IPS-18c (cell line): ENCODE measurements at regions not wholly inside any gene's neighbourhood (a gene's known extent, or its start where the extent isn't known, plus 50 kb on each side); places are given as distances from the start of the nearest gene placed in this dataset.

Experiments used
- H3K4me3 ChIP-seq: 2 replicates; pipeline ENCODE4 v1.7.0; 2013; ENCODE audit warnings: low read depth, mild to moderate bottlenecking, low read length, moderate library complexity; ENCODE audit not compliant: insufficient read depth
- H3K9me3 ChIP-seq: one replicate; pipeline ENCODE4 v1.6.1; 2013; ENCODE audit warnings: mild to moderate bottlenecking, low read length, moderate library complexity; ENCODE audit not compliant: control insufficient read depth, insufficient read depth

DNA sequence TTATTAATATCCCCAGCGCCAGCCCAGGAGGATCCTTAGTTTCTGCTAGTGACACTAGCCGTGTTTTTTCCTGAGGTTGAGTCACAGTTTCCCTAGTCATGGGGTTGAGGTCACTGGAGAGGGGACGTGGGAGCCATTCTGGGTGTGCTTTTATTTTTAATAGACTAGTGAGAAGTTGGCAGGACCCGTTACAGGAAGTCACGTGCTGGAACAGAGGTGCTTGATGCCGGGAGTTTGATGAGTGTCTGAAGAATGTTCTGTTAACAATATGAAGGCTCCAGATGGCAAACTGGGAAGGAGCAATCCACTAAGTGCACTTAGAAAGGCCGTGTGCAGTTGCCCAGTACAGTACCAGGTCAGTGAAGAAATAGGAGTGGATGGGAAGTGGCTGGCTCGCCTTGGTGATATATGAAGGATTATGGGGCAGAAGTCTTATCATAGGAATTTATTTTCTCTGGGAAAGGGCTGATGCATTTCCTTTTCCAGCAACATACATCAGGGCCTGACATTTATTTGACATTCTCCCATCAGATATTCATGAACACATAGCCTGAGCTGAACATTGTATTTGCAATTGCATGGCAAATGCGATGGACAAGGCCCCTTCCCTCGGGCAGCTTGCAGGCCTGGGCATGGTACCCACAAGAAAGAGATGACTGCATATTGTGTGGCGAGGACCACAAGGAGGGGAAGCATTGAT, 291.8 kb downstream of the FBXW7 start:
- H3K9me3 ChIP-seq, result no peaks in the 10 kb centered on the region
- no peak overlapping the region for H3K4me3 ChIP-seq

DNA sequence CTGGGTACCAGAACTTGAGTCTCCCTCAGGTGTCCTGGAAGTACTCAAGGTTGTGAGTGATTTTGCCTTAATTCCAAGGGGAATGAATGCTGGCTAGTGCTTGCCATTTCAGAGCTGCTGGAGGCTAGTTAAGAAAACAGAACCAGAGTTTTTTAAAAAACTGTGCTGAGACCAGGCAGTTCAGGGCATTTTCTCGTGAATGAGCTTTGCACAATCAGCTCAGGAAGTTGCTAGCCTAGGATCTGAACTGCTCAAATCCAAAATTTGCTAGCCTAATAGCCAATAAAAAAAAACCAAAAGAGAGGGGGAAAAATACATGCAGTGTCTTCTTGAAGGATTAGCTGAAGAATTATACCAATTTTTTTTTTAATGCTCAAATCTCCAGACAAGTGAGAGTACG, 292.7 kb downstream of the FBXW7 start:
- Histone ChIP-seq H3K4me3 (no peak overlapping the region), H3K9me3 (no peaks in the 10 kb centered on the region)

DNA sequence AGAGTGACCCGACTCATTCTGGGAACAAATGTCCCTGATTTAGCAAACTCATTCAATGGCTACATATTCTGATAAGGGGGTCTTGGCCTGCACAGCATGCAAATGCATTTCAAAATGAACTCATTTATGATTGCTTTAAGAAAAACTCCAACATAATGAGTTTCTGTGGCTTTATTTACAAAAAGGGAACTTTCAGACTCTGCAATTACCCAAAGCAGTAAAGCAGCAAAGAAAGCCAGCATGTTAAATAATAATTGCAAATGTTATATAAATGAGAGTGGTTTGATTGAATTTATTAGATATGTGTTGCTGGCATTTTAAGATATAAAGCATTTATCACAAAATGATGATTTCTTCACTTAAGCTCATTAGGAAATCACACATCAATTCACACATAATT, 295.7 kb downstream of the FBXW7 start:
- Histone ChIP-seq H3K4me3 (no peak overlapping the region), H3K9me3 (no peaks in the 10 kb centered on the region)

DNA sequence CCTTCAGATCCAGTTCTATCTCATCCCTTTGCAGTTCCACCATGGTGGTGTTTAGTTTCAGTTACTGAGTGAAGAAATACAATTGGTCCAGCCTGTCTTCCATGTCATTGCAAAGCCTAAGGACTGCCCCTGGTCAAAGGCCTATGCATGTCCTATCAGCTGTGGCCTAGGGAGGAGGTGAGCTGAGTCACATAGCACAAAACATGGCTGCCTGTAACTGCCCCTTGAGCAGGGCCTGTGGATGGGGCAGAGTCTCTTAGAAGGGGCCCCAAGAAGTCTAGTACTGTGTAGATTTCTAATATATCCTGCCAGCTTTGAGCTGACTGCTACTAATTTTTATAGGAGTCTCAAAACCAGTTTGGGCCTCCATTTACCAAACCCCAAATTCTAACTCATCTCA, 296.7 kb downstream of the FBXW7 start:
- no peak overlapping the region for H3K4me3 ChIP-seq
- no peaks in the 10 kb centered on the region for H3K9me3 ChIP-seq

DNA sequence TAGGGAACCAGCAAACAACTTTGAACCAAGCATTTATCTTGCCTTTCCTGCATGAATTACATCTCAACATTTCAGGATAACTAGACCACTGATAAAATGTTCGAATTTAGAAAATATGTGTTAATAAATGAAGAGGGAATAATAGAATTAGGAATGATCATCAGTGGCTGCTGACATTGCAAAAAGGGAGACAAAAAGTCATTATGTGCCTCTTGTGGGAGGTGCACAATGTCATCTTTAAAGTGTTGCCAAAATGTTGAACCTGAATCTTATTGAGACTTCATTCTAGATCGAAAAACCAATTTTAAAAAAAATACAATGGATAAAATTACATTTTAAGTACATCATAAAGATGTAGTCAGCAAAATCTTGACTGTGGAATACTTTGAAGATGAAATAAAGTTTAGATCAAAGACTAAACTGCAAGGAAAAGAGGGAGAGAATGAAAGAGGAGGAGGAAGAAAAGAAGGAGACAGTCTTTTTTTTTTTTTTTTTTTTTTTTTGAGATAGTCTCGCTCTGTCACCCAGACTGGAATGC, 299.3 kb downstream of the FBXW7 start:
- H3K9me3 ChIP-seq, result no peaks in the 10 kb centered on the region
- no peak overlapping the region for H3K4me3 ChIP-seq

DNA sequence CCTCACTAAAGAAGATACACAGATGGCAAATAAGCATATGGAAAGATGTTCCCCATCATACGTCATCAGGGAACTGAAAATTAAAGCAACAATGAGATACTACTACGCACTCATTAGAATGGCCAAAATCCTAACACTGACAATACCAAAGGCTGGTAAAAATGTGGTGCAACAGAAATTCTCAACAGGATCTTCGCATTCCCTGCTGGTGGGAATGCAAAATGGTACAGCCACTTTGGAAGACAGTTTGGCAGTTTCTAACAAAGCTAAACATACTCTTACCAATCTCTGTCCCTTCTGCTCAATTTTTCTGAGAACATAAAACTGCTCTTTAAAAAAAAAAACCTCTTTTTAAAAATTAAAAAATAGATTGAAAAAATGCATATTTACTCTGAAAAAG, 300.2 kb downstream of the FBXW7 start:
- no peak overlapping the region for H3K4me3 ChIP-seq
- no peaks in the 10 kb centered on the region for H3K9me3 ChIP-seq

DNA sequence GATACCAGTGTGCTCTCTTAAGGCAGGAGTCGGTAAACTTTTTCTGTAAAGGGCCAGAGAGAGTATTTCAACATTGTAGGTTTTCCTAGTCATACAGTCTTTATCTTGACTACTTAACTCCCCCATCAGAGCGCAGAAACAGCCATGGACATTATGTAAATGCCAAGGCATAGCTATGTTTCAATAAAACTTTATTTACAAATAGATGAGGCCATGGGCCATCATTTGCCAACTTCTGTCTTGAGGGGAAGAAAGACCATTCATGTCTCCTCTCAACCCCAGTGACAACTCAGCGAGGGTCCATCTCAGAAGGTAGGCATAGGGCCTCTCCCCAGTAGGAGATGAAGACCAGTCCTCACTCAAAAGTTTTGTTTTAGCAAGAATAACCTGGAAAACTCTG, 301.3 kb downstream of the FBXW7 start:
- Histone ChIP-seq H3K4me3 (no peak overlapping the region), H3K9me3 (peaks cover 5% of the 10 kb centered on the region)

DNA sequence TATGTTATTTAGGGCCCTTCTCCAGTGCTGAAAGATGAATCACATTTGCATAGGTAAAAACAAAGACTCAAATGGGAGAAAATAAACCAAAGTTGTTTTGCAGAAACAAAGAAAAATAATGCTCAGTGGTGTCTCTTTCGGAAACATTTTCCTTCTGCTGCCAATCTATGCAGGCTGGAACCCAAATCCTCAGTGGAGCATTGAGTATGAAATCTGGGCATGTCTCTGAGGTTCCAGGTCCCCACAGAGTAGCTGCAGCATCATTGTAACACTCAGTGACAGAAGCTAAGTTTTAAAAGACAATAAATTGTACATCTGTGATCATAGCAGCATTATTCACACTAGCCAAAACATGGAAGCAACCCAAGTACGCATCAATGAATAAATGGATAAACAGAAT, 303.6 kb downstream of the FBXW7 start:
- H3K9me3 ChIP-seq, result peaks cover 5% of the 10 kb centered on the region
- H3K4me3 ChIP-seq, result no peak overlapping the region

DNA sequence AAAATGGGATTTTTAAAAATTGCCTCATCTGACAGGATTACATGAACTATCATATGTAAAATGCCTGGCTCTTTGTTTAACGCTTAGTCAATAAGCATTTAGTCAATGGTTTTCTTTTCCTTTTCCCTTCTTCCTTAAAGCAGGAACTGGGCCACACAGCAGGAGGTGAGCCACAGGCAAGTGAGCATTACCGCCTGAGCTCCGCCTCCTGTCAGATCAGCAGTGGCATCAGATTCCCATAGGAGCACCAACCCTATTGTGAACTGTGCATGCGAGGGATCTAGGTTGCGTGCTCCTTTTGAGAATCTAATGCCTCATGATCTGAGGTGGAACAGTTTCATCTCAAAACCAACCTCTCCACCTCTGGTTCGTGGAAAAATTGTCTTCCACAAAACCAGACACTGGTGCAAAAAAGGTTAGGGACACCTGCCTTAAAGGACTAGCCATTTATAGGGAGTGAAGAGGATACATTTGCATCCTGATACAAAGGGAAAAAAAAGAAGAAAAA, 306.1 kb downstream of the FBXW7 start:
- H3K4me3 ChIP-seq, result no peak overlapping the region

DNA sequence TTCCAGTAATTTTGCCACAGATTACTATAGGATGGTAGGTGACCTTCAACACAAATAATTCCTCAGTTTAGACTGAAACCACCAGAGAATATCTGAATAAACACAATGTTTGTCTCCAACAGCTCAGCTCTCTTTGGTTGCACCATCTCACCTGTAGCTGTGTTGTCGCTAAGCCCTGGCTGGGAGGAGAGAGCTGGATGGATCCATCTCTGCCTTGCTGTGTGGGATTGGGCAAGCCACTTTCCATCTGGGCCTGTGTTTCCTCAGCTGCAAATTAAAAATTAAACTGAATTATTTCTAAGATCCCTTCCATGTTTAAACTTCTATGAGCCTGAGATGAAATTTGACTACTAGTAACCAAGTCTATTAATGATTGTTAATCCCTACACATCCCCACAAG, 310.2 kb downstream of the FBXW7 start:
- no peak overlapping the region for H3K4me3 ChIP-seq
- H3K9me3 ChIP-seq, result peaks cover 5% of the 10 kb centered on the region

More for the DNA sequence above, 306.1 kb downstream of the FBXW7 start:
- peaks cover 5% of the 10 kb centered on the region for H3K9me3 ChIP-seq

DNA sequence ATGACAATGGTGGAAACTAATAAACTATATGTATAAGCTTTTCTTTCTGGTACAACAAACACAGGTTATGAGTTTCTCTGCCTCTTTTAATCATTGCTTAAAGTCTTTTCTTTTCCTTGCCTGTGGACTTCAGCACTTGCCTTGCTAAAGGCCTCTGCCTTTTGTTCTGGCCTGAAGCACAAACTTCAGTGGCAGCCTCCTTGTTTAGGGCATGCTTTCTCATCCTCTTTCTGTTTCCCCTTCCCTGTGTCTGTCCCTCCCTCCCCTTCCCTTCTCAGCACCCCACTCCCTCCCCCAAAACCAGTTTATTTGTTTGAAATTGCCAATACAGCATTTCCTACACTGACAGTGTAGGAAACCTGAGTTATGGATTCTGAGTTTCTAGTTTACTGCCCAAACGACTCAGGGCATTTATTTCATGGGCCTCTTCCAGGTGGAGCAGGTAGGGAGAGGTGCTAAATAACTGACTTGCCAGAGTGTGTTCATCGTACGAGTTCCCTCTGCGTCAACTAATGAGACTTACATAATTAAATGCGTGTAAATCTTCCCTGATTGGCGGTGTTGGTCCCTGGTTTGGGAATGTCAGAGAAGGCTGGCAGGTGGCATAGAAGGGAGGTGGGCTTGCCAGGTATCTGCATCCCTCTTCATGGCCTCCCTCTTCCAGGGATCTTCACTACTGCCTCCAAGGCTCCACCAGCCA, 311.0 kb downstream of the FBXW7 start:
- Histone ChIP-seq H3K9me3 (no peaks in the 10 kb centered on the region), H3K4me3 (peak overlapping the region; percentile 20; the same call in 1 of the 2 replicates)

DNA sequence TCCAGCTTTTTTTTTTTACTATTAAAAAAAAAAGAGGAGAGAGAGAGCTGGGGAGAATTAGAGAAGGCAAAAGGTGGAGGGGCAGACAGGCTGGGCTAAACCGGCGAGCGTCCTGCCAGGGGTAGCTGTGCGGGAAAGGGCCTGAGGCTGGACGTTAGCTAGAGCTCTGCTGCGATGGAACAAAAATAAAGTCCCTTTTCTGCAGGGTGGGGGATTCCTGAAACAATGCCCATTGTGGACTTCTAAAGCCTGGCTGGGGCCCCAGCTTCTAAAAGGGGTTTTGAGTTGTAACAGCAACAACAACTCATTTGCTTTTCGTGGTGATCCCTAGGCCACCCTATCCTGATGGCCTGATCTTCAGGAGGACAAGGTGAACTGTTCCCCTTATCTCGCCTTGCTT, 311.7 kb downstream of the FBXW7 start:
- Histone ChIP-seq H3K9me3 (no peaks in the 10 kb centered on the region), H3K4me3 (no peak overlapping the region)

DNA sequence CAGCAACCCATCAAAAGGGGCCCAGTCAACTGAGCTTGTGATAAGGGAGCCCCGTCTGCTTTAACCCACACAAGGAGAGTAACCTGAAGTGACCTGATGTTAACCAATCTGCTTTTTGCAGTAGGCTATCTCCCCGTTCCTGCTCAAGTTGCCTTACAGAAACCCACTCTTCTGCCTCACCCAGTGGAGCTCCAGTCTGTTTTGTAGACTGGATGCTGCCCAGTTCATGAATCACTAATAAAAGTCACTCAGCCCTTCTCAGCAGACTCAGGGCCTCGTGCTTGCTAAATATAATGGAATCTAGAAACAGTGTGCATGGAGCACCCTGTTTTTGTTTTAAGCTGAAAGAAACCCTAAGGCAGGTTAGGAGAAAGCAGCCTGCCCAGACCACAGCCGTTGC, 312.3 kb downstream of the FBXW7 start:
- no peaks in the 10 kb centered on the region for H3K9me3 ChIP-seq
- no peak overlapping the region for H3K4me3 ChIP-seq

DNA sequence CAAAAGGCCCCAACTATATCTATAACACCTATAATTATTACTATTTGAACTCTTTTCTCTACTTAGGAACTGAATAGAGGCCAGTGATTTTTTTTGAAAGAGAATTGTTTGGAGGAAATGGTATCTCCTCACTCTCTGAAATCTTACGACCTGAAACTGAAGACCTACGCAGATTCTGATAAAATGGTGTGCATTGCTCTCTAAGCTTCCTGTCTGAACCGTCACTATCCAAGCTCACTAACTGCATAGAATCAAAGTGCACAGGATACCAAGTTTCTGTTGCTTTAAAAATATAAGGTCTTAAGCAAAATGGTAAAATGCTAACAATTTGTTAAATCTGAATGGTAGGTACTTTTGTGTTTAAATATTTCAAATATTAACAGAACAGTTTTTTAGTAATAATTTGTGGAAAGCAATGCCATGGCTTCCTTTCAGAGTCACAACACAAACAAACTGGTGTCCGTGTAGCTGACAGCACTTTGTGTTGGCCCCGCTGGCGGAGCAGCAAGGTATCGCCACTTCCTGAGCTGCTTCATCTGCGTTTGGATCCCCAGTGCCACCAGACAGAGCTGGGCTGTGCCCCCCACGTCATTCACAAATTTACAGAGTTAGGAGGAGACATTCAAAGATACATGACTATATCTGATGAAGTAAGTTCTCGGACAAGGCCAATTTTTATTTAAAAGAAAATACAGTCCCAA, 313.9 kb downstream of the FBXW7 start:
- Histone ChIP-seq H3K9me3 (no peaks in the 10 kb centered on the region), H3K4me3 (no peak overlapping the region)

DNA sequence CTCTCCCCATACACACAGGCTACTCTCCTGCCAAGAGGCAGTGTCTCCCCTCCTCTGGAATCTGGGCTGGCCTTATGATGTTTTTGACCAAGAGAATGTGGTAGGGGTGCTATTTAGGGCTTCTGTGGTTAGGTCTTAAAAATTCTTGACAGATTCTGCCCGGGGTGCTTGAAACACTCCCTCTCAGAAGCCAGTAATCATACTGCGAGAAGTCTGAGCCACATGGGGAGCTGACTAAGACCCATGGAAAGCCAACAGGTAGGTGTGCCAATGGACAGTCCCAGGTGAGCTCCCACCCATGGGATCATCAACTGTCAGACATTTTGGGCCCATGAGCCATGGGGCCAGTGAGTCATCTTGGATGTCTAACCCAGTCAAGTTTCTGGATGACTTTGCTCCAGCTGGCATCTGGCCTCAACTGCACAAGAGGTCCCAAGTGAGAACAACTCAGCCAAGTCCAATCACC, 315.7 kb downstream of the FBXW7 start:
- H3K4me3 ChIP-seq, result no peak overlapping the region

DNA sequence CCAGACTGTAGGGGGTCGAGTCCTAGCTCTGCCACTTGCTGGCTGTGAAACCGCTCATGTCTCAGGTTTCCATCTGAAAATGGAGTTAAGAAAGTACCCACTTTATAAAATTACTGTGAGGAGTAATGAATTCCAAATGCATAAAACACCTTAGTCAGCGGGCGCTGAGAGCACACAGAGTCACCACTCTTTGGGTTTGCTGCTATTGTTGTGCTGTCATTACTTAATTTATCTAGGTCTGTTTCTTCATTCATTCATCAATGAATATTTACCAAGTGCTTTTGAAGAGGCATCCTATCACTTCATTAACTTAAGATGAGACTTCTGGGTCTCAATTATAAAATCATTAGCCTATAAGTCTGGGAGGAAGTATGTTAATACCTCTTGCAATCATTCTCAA, 317.3 kb downstream of the FBXW7 start:
- no peak overlapping the region for H3K4me3 ChIP-seq
- no peaks in the 10 kb centered on the region for H3K9me3 ChIP-seq

More for the DNA sequence above, 315.7 kb downstream of the FBXW7 start:
- H3K9me3 ChIP-seq, result no peaks in the 10 kb centered on the region

DNA sequence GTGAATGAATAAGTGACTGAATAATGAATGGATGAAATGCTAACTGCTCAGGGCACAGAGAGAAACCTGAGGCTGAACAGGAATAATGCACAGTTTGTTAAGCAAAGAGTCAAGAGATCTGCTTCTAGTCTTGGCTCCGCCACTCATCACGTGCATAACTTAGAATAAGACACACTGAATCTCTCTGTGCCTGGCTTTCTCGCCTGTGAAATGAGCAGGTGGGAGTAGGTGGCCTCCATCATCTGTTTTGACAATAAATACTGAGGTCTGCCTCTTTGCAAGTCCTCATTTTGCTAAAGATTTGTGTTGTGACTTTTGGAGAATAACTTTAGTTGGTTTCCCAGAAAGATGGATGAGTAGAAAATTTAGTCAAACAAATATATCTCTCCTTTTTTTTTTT, 318.0 kb downstream of the FBXW7 start:
- H3K4me3 ChIP-seq, result no peak overlapping the region
- H3K9me3 ChIP-seq, result no peaks in the 10 kb centered on the region
